Stimulated activated CD4-positive, alpha-beta T cell treated with anti-CD3 and anti-CD28 coated beads, Interleukin-1b, Interleukin-23, amount 100 ng/mL, for 24 hours (primary cell): ENCODE measurements at regions not wholly inside any gene's neighbourhood (a gene's known extent, or its start where the extent isn't known, plus 50 kb on each side); places are given as distances from the start of the nearest gene placed in this dataset.

Experiments used
- DNase-seq, 4 experiments: peaks; one replicate each; pipeline ENCODE4 v3.0.0-alpha.2; 2020; ENCODE audit warnings: low read depth in 4 of 4, low spot score in 1 of 4

- DNase-seq, result no peak
These were observed 98.5 kb downstream of the METRNL start for GRCh38 chr17:83177611-83178532.

GRCh38 chr17:83178533-83179304 is 99.3 kb downstream of the METRNL start:
- no peak for DNase-seq

GRCh38 chr17:83179374-83179773 is 100.0 kb downstream of the METRNL start:
- no peak for DNase-seq

GRCh38 chr17:83179811-83180210 is 100.4 kb downstream of the METRNL start:
- DNase-seq, result no peak

GRCh38 chr17:83180264-83180995 is 101.0 kb downstream of the METRNL start:
- DNase-seq, result no peak

- no peak for DNase-seq
These were observed 101.6 kb downstream of the METRNL start for GRCh38 chr17:83180996-83181481.

- DNase-seq, result no peak
These were observed 102.7 kb downstream of the METRNL start for GRCh38 chr17:83181991-83182619.

- DNase-seq, result no peak
These were observed 103.3 kb downstream of the METRNL start for GRCh38 chr17:83182620-83183101.

GRCh38 chr17:83183145-83183948 is 103.9 kb downstream of the METRNL start:
- no peak for DNase-seq

- DNase-seq, result no peak
These were observed 104.6 kb downstream of the METRNL start for GRCh38 chr17:83183951-83184506.

- no peak for DNase-seq
These were observed 105.9 kb downstream of the METRNL start for GRCh38 chr17:83185023-83186002.

GRCh38 chr17:83186226-83186625 is 106.8 kb downstream of the METRNL start:
- DNase-seq, result no peak

GRCh38 chr17:83186751-83187421 is 107.5 kb downstream of the METRNL start:
- no peak for DNase-seq

GRCh38 chr17:83187782-83188311 is 108.4 kb downstream of the METRNL start:
- no peak for DNase-seq

- DNase-seq, result no peak
These were observed 109.9 kb downstream of the METRNL start for GRCh38 chr17:83189044-83190003.

- no peak for DNase-seq
These were observed 110.6 kb downstream of the METRNL start for GRCh38 chr17:83190004-83190385.
